Activated T-cell treated with anti-CD3 and anti-CD28 coated beads, Interleukin-2, amount 50 U/mL, for 24 hours (primary cell): ENCODE measurements at regions not wholly inside any gene's neighbourhood (a gene's known extent, or its start where the extent isn't known, plus 50 kb on each side); places are given as distances from the start of the nearest gene placed in this dataset.

Source experiments
- DNase-seq: peaks from one replicate; pipeline ENCODE4 v3.0.0-alpha.2; 2020
- H3K27ac Mint-ChIP-seq: 2 replicates; pipeline ENCODE4 v1.8.0; 2020; ENCODE audit warnings: mild to moderate bottlenecking, mixed read lengths
- H3K27me3 Mint-ChIP-seq: 2 replicates; pipeline ENCODE4 v1.8.0; 2020; ENCODE audit warnings: mixed read lengths
- H3K36me3 Mint-ChIP-seq: 2 replicates; pipeline ENCODE4 v1.8.0; 2020; ENCODE audit warnings: low read depth, mixed read lengths
- H3K4me1 Mint-ChIP-seq: 2 replicates; pipeline ENCODE4 v1.8.0; 2020; ENCODE audit warnings: low read depth, mixed read lengths
- H3K4me3 Mint-ChIP-seq: 2 replicates; pipeline ENCODE4 v1.8.0; 2020; ENCODE audit warnings: mild to moderate bottlenecking, moderate library complexity, mixed read lengths
- H3K9me3 Mint-ChIP-seq: 2 replicates; pipeline ENCODE4 v1.8.0; 2020; ENCODE audit warnings: mixed read lengths

DNA sequence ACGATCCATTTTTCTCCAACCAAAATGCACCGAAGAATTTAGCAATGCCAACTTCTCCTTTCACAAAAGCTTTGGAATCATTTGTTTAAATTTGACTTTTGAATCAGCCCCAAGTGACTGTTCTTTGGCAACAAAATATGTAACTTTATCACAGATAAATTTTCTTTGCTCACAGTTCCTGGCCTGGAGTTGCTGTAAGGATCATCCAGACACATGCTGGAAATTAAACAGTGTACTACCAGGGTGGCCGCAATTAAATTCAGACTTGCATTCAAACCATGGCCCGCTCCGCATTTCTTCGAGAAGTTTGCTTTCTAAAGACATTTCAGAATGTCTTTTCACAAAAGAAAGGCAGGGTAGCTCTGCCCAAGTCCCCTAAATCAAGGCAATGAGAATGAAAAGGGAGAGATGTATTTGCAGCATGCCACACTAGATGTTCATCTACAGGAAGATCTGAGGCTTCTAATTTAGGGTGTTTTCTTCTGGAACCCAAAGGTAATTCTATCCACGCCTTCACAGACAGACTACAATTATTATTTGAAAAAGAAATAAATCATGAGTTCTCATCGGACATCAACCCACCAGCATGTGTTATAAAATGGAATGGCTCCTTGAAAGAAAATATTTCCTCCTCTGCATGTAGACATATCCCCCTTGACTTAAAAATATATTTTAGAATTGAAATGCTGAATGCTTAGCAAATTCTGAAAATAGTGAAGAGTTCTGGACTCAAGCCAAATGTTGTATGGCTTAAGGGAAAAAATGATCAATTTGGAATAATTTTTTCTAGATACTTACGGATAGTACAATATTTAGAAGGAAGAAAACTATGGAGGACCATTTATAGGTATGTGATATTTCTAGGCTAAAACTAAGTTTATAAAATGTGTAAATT is 189.7 kb upstream of the BLID start:
- Mint-ChIP-seq H3K9me3 (no peaks in the 10 kb centered on the region), H3K36me3 (no peaks in the 10 kb centered on the region), H3K4me3 (no peak overlapping the region), H3K4me1 (no peaks in the 10 kb centered on the region), H3K27me3 (no peaks in the 10 kb centered on the region), H3K27ac (no peak overlapping the region)
- no peak for DNase-seq

GRCh38 chr11:122304973-122305372 is 189.0 kb upstream of the BLID start:
- Mint-ChIP-seq H3K4me1 (no peaks in the 10 kb centered on the region), H3K27ac (no peak overlapping the region), H3K27me3 (no peaks in the 10 kb centered on the region), H3K36me3 (no peaks in the 10 kb centered on the region), H3K9me3 (no peaks in the 10 kb centered on the region), H3K4me3 (no peak overlapping the region)
- DNase-seq, result no peak

- DNase-seq, result no peak
- no peaks in the 10 kb centered on the region for H3K36me3 Mint-ChIP-seq
- no peak overlapping the region for H3K27ac Mint-ChIP-seq
- no peaks in the 10 kb centered on the region for H3K4me1 Mint-ChIP-seq
- no peak overlapping the region for H3K4me3 Mint-ChIP-seq
- no peaks in the 10 kb centered on the region for H3K27me3 Mint-ChIP-seq
- H3K9me3 Mint-ChIP-seq, result peaks cover 3% of the 10 kb centered on the region
Measured at GRCh38 chr11:122304306-122304705, 188.3 kb upstream of the BLID start.

GRCh38 chr11:122294041-122294440 is 178.0 kb upstream of the BLID start:
- no peaks in the 10 kb centered on the region for H3K4me1 Mint-ChIP-seq
- peaks cover 6% of the 10 kb centered on the region for H3K9me3 Mint-ChIP-seq
- no peak overlapping the region for H3K4me3 Mint-ChIP-seq
- no peaks in the 10 kb centered on the region for H3K36me3 Mint-ChIP-seq
- H3K27me3 Mint-ChIP-seq, result no peaks in the 10 kb centered on the region
- no peak for DNase-seq
- no peak overlapping the region for H3K27ac Mint-ChIP-seq

DNA sequence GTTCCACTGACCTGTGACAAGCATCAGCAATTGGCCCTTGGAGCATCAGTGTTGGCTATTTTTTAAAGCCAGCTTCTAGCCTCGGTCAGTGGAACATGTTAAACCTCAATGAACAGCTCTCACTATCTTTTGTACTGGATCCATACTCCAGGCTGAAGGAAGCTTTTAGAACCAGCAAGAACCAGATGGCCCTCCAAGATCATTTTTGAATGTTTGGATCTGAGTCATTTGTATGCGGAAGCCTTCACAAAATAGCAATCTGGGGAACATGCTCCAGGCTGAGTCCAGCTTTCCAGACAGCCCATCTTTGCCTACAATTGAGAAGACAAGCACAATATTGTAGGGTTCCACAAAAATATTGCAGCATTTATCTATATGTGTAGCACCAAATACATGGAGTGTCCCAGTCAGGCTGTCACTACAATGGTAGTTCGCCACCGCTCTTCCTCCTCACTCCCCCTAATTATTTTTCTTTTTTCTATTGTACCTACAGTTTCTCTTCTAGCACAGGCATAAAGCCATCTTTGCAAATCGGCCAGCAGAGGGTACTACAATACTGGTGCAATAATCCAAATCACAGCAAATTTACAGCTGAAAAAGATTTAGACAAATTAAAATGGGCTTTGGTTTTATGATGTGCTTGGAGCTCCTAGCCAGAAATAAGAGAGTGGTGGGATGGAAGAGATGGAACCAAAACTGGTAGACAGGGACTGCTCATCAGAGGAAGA is 177.4 kb upstream of the BLID start:
- DNase-seq, result no peak
- H3K27me3 Mint-ChIP-seq, result no peaks in the 10 kb centered on the region
- no peak overlapping the region for H3K4me3 Mint-ChIP-seq

GRCh38 chr11:122287401-122287800 is 171.4 kb upstream of the BLID start:
- Mint-ChIP-seq H3K27ac (no peak overlapping the region), H3K36me3 (no peaks in the 10 kb centered on the region)

More for the DNA sequence above, 177.4 kb upstream of the BLID start:
- H3K9me3 Mint-ChIP-seq, result peaks cover 3% of the 10 kb centered on the region
- H3K36me3 Mint-ChIP-seq, result no peaks in the 10 kb centered on the region
- H3K27ac Mint-ChIP-seq, result no peak overlapping the region
- H3K4me1 Mint-ChIP-seq, result no peaks in the 10 kb centered on the region

GRCh38 chr11:122285070-122285988 is 169.3 kb upstream of the BLID start:
- Mint-ChIP-seq H3K27ac (no peak overlapping the region), H3K4me1 (no peaks in the 10 kb centered on the region), H3K4me3 (no peak overlapping the region), H3K27me3 (peaks cover 7% of the 10 kb centered on the region), H3K9me3 (no peaks in the 10 kb centered on the region), H3K36me3 (no peaks in the 10 kb centered on the region)
- no peak for DNase-seq

More at GRCh38 chr11:122287401-122287800, 171.4 kb upstream of the BLID start:
- H3K9me3 Mint-ChIP-seq, result no peaks in the 10 kb centered on the region
- no peak for DNase-seq
- no peaks in the 10 kb centered on the region for H3K4me1 Mint-ChIP-seq
- no peak overlapping the region for H3K4me3 Mint-ChIP-seq
- H3K27me3 Mint-ChIP-seq, result peaks cover 7% of the 10 kb centered on the region

- Mint-ChIP-seq H3K27me3 (no peaks in the 10 kb centered on the region), H3K36me3 (no peaks in the 10 kb centered on the region), H3K4me1 (no peaks in the 10 kb centered on the region), H3K9me3 (no peaks in the 10 kb centered on the region), H3K4me3 (no peak overlapping the region), H3K27ac (no peak overlapping the region)
- no peak for DNase-seq
Measured at GRCh38 chr11:122280870-122281269, 164.9 kb upstream of the BLID start.

DNA sequence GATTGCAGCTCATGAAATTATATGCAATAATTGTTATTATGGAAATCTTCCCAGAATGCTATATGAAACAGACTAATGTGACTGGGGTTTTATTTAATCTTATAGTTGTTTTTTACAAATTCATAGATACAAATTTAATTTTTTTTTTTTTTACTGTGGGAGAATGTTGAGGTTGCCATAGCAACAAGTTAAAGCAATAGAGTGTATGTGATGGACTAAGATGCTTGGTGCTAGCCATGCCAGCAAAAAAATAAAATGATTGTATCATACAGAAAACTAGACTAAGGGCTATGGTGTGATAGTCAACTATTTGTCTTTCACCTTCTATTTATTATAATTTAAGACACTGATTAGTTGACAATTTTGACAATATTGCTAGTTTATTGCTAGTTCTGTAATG is 163.2 kb upstream of the BLID start:
- no peak overlapping the region for H3K4me3 Mint-ChIP-seq
- H3K27ac Mint-ChIP-seq, result no peak overlapping the region
- no peaks in the 10 kb centered on the region for H3K36me3 Mint-ChIP-seq
- H3K27me3 Mint-ChIP-seq, result peaks cover 2% of the 10 kb centered on the region
- H3K4me1 Mint-ChIP-seq, result no peaks in the 10 kb centered on the region
- no peaks in the 10 kb centered on the region for H3K9me3 Mint-ChIP-seq
- no peak for DNase-seq

DNA sequence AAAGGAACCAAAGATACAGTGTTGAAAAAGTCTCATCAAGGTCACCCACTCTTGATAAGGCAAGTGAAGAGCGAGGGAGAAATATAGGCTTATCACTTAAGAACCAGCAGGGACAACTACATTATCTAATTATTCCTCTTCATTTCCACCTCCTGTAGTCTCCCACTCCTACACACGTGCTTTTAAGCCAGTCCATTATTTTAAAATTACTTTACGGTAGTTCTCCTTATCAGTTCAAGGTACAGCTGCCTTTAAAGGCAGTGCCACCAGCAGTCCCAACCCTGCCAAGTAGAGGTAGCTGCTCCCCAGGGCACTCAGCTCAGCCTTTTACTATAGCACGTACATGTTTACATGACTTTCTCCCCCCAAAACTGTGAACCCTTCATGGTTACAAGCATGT is 161.5 kb upstream of the BLID start:
- H3K27ac Mint-ChIP-seq, result no peak overlapping the region
- H3K36me3 Mint-ChIP-seq, result no peaks in the 10 kb centered on the region
- H3K4me3 Mint-ChIP-seq, result no peak overlapping the region
- no peaks in the 10 kb centered on the region for H3K9me3 Mint-ChIP-seq
- H3K4me1 Mint-ChIP-seq, result no peaks in the 10 kb centered on the region
- H3K27me3 Mint-ChIP-seq, result peaks cover 2% of the 10 kb centered on the region
- no peak for DNase-seq

DNA sequence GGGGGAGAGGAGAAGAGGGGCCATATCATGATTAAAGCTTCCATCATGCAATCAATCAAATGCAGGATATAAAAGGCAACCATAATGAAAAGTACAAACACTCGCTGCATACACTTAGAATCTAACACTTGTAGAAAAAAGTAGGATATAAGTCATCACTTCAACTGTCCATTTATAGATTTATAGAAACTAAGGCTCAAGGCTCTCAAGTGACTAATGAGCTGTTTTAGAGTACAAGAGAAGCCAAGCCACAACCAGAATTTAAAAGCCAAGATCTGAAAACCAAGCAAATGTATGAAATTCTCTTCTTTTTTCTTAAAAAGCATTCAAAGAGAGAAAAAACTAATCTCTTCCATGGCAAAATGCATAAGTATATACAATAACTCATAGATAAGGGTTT is 160.2 kb upstream of the BLID start:
- peaks cover 2% of the 10 kb centered on the region for H3K27me3 Mint-ChIP-seq
- no peak overlapping the region for H3K27ac Mint-ChIP-seq
- H3K4me1 Mint-ChIP-seq, result no peaks in the 10 kb centered on the region
- no peaks in the 10 kb centered on the region for H3K36me3 Mint-ChIP-seq
- H3K4me3 Mint-ChIP-seq, result no peak overlapping the region
- no peaks in the 10 kb centered on the region for H3K9me3 Mint-ChIP-seq
- DNase-seq, result no peak

DNA sequence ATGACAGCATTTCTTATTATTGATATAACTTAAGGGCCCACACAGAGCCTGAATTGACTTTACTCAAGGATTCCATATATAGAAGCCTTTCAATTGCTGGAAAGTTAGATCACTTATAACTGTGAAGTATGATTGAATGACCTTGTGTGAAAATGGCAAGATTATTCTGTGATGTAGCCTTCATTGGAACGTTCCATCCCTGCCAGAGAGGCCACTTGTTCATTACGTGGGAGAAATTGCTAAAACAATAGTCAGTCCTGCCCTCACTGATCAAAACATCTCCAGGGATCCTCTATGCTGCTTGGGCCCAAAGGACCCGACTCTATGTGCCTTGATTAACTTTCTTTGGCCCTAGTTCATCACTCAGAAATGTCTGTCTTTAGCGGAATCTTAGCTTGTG is 159.5 kb upstream of the BLID start:
- H3K4me3 Mint-ChIP-seq, result no peak overlapping the region
- DNase-seq, result no peak
- no peak overlapping the region for H3K27ac Mint-ChIP-seq
- no peaks in the 10 kb centered on the region for H3K36me3 Mint-ChIP-seq
- no peaks in the 10 kb centered on the region for H3K4me1 Mint-ChIP-seq
- no peaks in the 10 kb centered on the region for H3K9me3 Mint-ChIP-seq
- H3K27me3 Mint-ChIP-seq, result peaks cover 2% of the 10 kb centered on the region

GRCh38 chr11:122273476-122274191 is 157.6 kb upstream of the BLID start:
- Mint-ChIP-seq H3K4me3 (no peak overlapping the region), H3K36me3 (no peaks in the 10 kb centered on the region), H3K9me3 (no peaks in the 10 kb centered on the region), H3K27ac (no peak overlapping the region), H3K4me1 (no peaks in the 10 kb centered on the region), H3K27me3 (peaks cover 2% of the 10 kb centered on the region)
- no peak for DNase-seq

DNA sequence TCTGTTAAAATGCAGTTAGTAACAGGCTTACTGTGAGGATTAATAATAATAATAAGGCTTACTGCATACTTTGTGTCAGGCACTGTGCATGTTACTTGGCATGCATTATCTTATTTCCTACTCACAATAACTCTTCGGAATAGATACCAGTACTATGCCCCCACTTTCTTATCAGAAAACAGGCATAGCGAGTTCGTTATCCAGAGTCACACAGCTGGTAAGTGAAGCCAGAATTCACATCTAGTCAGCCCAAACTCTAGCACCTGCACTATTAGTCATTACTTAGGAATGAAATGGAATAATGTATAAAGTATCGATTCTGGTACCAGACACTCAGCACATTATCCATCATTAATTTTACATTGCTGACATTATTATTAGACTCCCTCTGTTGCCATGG is 155.7 kb upstream of the BLID start:
- DNase-seq, result no peak
- H3K27me3 Mint-ChIP-seq, result peaks cover 7% of the 10 kb centered on the region
- no peak overlapping the region for H3K4me3 Mint-ChIP-seq
- no peaks in the 10 kb centered on the region for H3K9me3 Mint-ChIP-seq
- no peak overlapping the region for H3K27ac Mint-ChIP-seq
- H3K36me3 Mint-ChIP-seq, result no peaks in the 10 kb centered on the region
- no peaks in the 10 kb centered on the region for H3K4me1 Mint-ChIP-seq
